Mesothelial cell of epicardium (in vitro differentiated cells): ENCODE measurements at regions not wholly inside any gene's neighbourhood (a gene's known extent, or its start where the extent isn't known, plus 50 kb on each side); places are given as distances from the start of the nearest gene placed in this dataset. TPM values are rescaled to one million over a fixed set of nuclear protein-coding genes. Genes with fewer than 3 reads are reported as not detected.
"Not testable (repeated sequence)": the region's sequence is repeated elsewhere in the genome, so short reads cannot be mapped to it uniquely, and the experiment has no call there.

Experiments
- DNase-seq, 2 experiments: peaks; one replicate each; pipeline ENCODE4 v3.0.0; 2021; ENCODE audit warnings: low spot score in 2 of 2; ENCODE audit not compliant: unreplicated experiment in 2 of 2
- H3K27ac Mint-ChIP-seq: 2 replicates; pipeline ENCODE4 v1.8.0; 2021; ENCODE audit warnings: mixed read lengths
- H3K27me3 Mint-ChIP-seq: 2 replicates; pipeline ENCODE4 v1.8.0; 2021; ENCODE audit warnings: low read depth, mixed read lengths
- H3K36me3 Mint-ChIP-seq: 2 replicates; pipeline ENCODE4 v1.8.0; 2021; ENCODE audit warnings: mixed read lengths
- H3K4me1 Mint-ChIP-seq: 2 replicates; pipeline ENCODE4 v1.8.0; 2021; ENCODE audit warnings: mixed read lengths
- H3K4me3 Mint-ChIP-seq: 2 replicates; pipeline ENCODE4 v1.8.0; 2021; ENCODE audit warnings: mild to moderate bottlenecking, moderate library complexity, mixed read lengths
- H3K9me3 Mint-ChIP-seq: 2 replicates; pipeline ENCODE4 v1.8.0; 2021; ENCODE audit warnings: mixed read lengths
- microRNA-seq: library from miRNA; unstranded; fragments of <30 nt; microRNA quantifications from one replicate; pipeline ENCODE4 v1.2.0, GENCODE V29; 2021; ENCODE audit warnings: inconsistent platforms, mixed read lengths
- TF ChIP-seq, protein P1 (sequence below): fragments of 200-600 bp; sonication (generic); IDR thresholded peaks from one replicate; pipeline ENCODE4 v1.5.0; 2021; ENCODE audit warnings: antibody characterized with exemption; ENCODE audit not compliant: unreplicated experiment

DNA sequence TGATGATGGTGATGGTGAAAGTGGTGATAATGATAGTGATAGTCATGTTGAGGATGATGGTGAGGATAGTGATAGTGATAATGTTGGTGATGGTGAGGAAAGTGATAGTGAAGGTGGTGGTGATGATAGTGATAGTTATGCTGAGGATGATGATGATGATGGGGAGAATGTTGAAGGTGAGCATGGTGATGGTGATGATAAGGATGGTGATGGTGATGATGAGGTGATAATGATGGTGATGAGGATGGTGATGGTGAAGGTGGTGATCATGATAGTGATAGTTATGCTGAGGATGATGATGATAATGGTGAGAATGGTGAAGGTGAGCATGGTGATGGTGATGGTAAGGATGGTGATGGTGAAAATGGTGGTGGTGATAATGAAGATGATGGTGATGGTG is 64.9 kb upstream of the ZNF337 start:
- Mint-ChIP-seq H3K4me3 (no peak overlapping the region), H3K9me3 (no peaks in the 10 kb centered on the region), H3K36me3 (no peaks in the 10 kb centered on the region), H3K27ac (no peak overlapping the region), H3K27me3 (peaks cover 4% of the 10 kb centered on the region), H3K4me1 (no peaks in the 10 kb centered on the region)
- TF ChIP-seq, protein P1, sequence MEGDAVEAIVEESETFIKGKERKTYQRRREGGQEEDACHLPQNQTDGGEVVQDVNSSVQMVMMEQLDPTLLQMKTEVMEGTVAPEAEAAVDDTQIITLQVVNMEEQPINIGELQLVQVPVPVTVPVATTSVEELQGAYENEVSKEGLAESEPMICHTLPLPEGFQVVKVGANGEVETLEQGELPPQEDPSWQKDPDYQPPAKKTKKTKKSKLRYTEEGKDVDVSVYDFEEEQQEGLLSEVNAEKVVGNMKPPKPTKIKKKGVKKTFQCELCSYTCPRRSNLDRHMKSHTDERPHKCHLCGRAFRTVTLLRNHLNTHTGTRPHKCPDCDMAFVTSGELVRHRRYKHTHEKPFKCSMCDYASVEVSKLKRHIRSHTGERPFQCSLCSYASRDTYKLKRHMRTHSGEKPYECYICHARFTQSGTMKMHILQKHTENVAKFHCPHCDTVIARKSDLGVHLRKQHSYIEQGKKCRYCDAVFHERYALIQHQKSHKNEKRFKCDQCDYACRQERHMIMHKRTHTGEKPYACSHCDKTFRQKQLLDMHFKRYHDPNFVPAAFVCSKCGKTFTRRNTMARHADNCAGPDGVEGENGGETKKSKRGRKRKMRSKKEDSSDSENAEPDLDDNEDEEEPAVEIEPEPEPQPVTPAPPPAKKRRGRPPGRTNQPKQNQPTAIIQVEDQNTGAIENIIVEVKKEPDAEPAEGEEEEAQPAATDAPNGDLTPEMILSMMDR: no peak
- no peak for DNase-seq

DNA sequence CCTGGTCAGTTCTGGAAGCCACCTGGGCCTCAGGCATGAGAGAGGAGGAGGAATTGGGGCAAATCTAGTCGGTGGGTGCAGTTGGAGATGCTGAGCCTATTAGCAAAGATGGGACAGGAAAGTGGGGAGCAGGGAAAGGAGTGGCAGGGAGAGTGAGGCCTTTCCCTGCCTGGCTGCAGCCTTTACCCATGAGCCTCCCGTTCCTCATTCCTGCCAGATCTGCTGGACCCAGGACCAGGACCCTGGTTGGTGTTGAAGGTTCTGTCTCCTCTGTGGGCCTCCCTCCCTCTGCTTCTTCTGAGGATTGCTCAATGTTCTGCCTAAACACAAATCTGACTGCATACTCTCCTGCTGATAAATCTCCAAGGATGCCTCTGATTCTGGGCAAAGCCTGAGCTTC is 64.4 kb upstream of the ZNF337 start:
- H3K27me3 Mint-ChIP-seq, H3K9me3 Mint-ChIP-seq, H3K27ac Mint-ChIP-seq, DNase-seq, H3K36me3 Mint-ChIP-seq, H3K4me3 Mint-ChIP-seq, H3K4me1 Mint-ChIP-seq: not testable (repeated sequence)

DNA sequence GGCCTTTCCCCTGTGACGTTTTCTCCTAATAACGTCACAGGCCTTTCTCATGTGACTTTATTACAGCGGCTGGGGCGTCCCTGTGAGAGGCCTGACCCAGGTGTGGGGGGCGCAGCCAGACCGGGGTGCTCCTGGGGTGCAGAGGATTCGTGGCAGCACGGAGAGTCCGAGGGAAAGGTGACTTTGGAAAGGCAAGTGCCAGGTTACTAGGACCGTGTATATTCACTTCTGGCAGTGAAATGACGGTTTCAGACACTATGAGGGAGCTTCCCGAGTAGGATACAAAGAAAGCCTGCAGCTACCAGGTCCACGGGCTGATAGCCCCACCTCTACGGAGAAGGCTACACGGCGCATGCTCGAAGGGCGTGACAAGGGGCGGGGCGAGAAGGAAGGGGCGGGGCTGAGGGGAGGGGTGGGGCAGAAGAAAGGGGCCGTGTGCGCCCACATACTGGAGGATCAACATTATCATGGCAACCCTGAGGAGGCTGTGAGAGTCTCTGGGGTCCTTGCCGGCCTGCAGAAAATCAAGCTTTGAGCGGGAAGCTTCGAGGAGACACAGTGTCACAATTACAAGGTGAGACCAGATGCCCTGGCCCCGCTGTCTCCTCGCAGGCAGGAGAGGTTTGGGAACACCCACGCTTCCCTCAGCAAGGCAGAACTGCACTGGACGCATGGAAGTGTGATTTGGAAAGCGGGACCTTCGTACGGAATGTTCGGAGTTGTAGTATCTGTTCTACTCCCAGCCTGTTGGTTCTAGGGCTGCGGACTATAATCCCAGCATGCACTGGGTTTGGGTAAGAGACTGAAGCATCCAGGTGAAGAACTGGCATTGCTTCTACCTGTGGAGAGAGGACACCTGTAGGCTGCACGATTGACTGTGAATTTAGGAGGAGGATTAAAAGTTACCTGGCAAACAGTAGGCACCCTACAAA is 54.4 kb upstream of the ZNF337 start:
- H3K36me3 Mint-ChIP-seq: no peaks in the 10 kb centered on the region
- no peaks in the 10 kb centered on the region for H3K9me3 Mint-ChIP-seq
- H3K27me3 Mint-ChIP-seq: no peaks in the 10 kb centered on the region
- no peak for DNase-seq
- no peak overlapping the region for H3K27ac Mint-ChIP-seq
- TF ChIP-seq, protein P1: no peak
- H3K4me3 Mint-ChIP-seq: no peak overlapping the region
- H3K4me1 Mint-ChIP-seq: no peaks in the 10 kb centered on the region

DNA sequence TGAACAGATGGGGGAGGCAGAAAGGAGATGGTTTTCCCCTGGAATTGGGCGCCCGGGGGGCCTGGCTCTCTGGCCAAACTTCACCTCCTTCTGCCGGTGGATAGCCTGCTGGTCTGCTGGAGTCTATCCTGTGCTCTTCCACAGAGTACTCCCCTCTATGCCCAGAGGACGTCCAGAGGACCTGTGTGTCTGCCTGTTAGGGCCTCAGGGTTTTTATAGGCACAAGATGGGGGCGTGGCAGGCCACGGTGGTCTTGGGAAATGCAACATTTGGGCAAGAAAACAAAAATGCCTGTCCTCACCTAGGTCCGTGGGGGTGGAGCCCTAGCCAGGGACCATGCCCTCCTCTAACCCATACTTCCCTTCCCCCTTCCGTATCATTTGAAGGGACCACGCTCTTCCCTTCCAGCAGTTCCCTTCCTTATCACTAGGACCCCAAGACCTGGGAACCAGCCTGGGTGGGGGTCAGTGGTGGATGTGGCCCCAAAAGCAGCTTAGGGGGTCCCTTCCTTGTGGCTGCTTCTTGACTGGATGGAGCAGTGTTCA is 53.6 kb upstream of the ZNF337 start:
- TF ChIP-seq, protein P1: no peak
- Mint-ChIP-seq H3K27me3 (no peaks in the 10 kb centered on the region), H3K4me3 (no peak overlapping the region), H3K9me3 (no peaks in the 10 kb centered on the region), H3K4me1 (no peaks in the 10 kb centered on the region), H3K27ac (no peak overlapping the region), H3K36me3 (no peaks in the 10 kb centered on the region)
- DNase-seq: no peak

DNA sequence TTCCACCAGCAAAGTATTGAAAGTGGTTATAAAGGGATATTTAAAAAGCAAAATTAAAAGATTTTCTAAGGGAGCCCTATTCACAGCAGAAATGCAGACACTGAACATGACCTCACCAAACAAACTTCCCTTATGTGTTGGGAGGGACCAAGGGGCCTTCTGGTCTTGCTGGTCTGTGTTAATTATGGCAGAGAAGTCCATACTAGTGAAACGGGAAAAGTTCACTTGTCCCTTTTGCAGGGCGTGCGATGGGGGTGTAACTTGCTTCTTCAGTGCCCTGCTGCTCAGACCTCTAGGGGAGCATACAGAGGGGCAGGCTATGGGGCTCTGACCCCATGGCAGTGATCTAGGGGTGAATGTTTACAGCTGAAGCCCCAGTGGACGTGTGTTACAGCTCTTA is 53.0 kb upstream of the ZNF337 start:
- Mint-ChIP-seq H3K27ac (no peak overlapping the region), H3K27me3 (no peaks in the 10 kb centered on the region), H3K4me1 (no peaks in the 10 kb centered on the region), H3K9me3 (no peaks in the 10 kb centered on the region), H3K36me3 (no peaks in the 10 kb centered on the region), H3K4me3 (no peak overlapping the region)
- no peak for DNase-seq
- TF ChIP-seq, protein P1: no peak

Small RNAs in the stretch of these regions (microRNA-seq; reads per million reads assigned to microRNA genes)
- not detected for gene MIR663A
